Activated T-helper 1 cell treated with anti-CD3 and anti-CD28 coated beads, Interleukin-12 subunit alpha, Interleukin-12 subunit beta, Interleukin-2, Interleukin-4 antibody, amounts not matched to agents 30 ng/mL and 10 ng/mL and 1 ng/mL, durations not matched to agents 14 hours and 24 hours and 36 hours (primary cell): ENCODE measurements at regions not wholly inside any gene's neighbourhood (a gene's known extent, or its start where the extent isn't known, plus 50 kb on each side); places are given as distances from the start of the nearest gene placed in this dataset.

Experiments
- DNase-seq: peaks from one replicate; pipeline ENCODE4 v3.0.0; 2021; ENCODE audit warnings: low spot score
- H3K27ac Mint-ChIP-seq: one replicate; pipeline ENCODE4 v1.8.0; 2021; ENCODE audit warnings: mild to moderate bottlenecking, mixed read lengths
- H3K27me3 Mint-ChIP-seq: one replicate; pipeline ENCODE4 v1.8.0; 2022; ENCODE audit warnings: mild to moderate bottlenecking, moderate library complexity, mixed read lengths; ENCODE audit not compliant: insufficient read depth
- H3K36me3 Mint-ChIP-seq: one replicate; pipeline ENCODE4 v1.8.0; 2021; ENCODE audit warnings: low read depth, mixed read lengths
- H3K4me1 Mint-ChIP-seq: one replicate; pipeline ENCODE4 v1.8.0; 2021; ENCODE audit warnings: low read depth, mixed read lengths
- H3K4me3 Mint-ChIP-seq: one replicate; pipeline ENCODE4 v1.8.0; 2021; ENCODE audit warnings: mild to moderate bottlenecking, moderate library complexity, mixed read lengths
- H3K9me3 Mint-ChIP-seq: one replicate; pipeline ENCODE4 v1.8.0; 2021; ENCODE audit warnings: mixed read lengths
- intact Hi-C: fragments of 100-400 bp; cut with micrococcal nuclease; formaldehyde crosslinking; loops from one replicate; pipeline ENCODE4 v1.15.1; 2024

DNA sequence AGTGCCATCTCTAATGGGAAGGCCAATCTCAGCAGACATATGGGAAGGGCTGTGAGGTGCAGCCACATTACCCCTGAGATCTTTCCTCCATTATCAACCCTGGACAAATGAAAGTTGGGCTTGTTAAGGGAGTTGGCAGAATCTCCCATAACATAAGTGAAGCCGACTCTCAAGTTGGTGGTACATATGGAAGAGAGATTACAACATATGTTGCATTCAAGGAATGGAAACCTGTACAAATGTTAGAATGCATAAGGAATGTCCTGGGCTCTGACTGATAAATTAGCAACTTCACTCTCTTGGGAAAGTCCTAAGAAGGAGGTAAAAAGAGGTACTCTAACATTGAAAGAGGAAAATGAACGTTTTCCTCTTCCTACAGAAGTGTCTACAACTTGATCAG lies 288.7 kb downstream of the IL20RB start:
- peaks cover 4% of the 10 kb centered on the region for H3K9me3 Mint-ChIP-seq
- H3K4me1 Mint-ChIP-seq = no peaks in the 10 kb centered on the region
- H3K27ac Mint-ChIP-seq = no peak overlapping the region
- H3K4me3 Mint-ChIP-seq = no peak overlapping the region
- H3K36me3 Mint-ChIP-seq = no peaks in the 10 kb centered on the region
- peaks cover 1% of the 10 kb centered on the region for H3K27me3 Mint-ChIP-seq
- no peak for DNase-seq
- intact Hi-C loops = no loop called here

- Mint-ChIP-seq H3K9me3 (peaks cover 7% of the 10 kb centered on the region), H3K36me3 (no peaks in the 10 kb centered on the region), H3K4me1 (no peaks in the 10 kb centered on the region), H3K4me3 (no peak overlapping the region), H3K27me3 (peaks cover 1% of the 10 kb centered on the region), H3K27ac (no peak overlapping the region)
- no peak for DNase-seq
- intact Hi-C loops = no loop called here
Measured at GRCh38 chr3:137249311-137249940, 291.6 kb downstream of the IL20RB start.

- peaks cover 2% of the 10 kb centered on the region for H3K9me3 Mint-ChIP-seq
- no peaks in the 10 kb centered on the region for H3K36me3 Mint-ChIP-seq
- no peaks in the 10 kb centered on the region for H3K4me1 Mint-ChIP-seq
- intact Hi-C loops = no loop called here
- H3K4me3 Mint-ChIP-seq = no peak overlapping the region
- H3K27ac Mint-ChIP-seq = no peak overlapping the region
- no peaks in the 10 kb centered on the region for H3K27me3 Mint-ChIP-seq
- no peak for DNase-seq
Measured at GRCh38 chr3:137259089-137259488, 301.3 kb downstream of the IL20RB start.

GRCh38 chr3:137259701-137260100 lies 301.9 kb downstream of the IL20RB start:
- Mint-ChIP-seq H3K4me3 (no peak overlapping the region), H3K4me1 (no peaks in the 10 kb centered on the region)

GRCh38 chr3:137264071-137264820 lies 306.5 kb downstream of the IL20RB start:
- intact Hi-C loops = no loop called here
- H3K9me3 Mint-ChIP-seq = no peaks in the 10 kb centered on the region
- DNase-seq = no peak
- no peaks in the 10 kb centered on the region for H3K27me3 Mint-ChIP-seq
- H3K4me3 Mint-ChIP-seq = no peak overlapping the region
- H3K36me3 Mint-ChIP-seq = no peaks in the 10 kb centered on the region
- no peak overlapping the region for H3K27ac Mint-ChIP-seq
- no peaks in the 10 kb centered on the region for H3K4me1 Mint-ChIP-seq

More at GRCh38 chr3:137259701-137260100, 301.9 kb downstream of the IL20RB start:
- intact Hi-C loops = no loop called here
- DNase-seq = no peak
- no peaks in the 10 kb centered on the region for H3K27me3 Mint-ChIP-seq
- H3K27ac Mint-ChIP-seq = no peak overlapping the region
- H3K36me3 Mint-ChIP-seq = no peaks in the 10 kb centered on the region
- H3K9me3 Mint-ChIP-seq = no peaks in the 10 kb centered on the region

DNA sequence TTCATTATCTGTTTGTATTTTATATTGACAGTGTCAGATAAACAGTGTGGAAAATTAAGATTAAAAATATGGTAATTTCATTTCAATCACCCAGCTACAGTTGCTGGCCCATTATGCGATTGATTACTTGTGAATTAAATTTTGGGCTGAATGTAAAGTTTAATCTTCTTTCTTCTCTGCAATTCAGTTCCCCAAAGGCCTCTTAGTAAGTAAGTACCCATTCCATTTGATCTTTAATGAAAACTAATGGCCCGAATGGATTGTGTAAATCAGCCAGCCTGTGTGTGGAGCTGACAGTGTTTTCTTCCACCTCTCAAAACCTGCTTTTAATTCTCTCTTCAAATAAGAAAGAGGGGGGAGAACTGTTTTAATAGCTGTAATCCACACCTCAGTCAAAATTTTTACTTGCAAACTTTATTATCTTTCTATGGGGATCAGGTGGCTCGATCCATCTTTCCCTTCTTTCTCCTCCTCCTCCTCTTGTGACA lies 307.1 kb downstream of the IL20RB start:
- Mint-ChIP-seq H3K27me3 (no peaks in the 10 kb centered on the region), H3K9me3 (no peaks in the 10 kb centered on the region), H3K4me1 (no peaks in the 10 kb centered on the region), H3K4me3 (no peak overlapping the region), H3K36me3 (no peaks in the 10 kb centered on the region), H3K27ac (no peak overlapping the region)
- DNase-seq = no peak
- intact Hi-C loops = no loop called here

DNA sequence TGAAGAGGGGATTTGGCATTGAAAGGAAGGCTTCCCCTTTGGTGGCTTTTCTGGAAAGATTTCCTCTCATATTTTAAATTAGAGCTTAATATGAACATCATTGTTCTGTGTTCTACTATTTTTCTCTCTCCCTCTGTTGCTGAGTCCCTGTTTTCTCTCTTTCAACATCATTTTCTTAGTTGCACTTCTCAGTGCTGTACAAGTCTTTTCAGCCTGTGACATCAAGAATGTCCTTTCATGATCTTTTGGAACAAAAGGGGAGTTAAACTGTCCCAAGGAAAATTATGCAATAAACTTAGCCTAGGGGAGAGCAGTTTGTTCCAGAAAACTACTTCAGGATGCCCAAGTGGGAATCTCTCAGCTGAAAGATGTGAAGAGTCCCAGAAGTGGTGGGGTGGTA lies 325.1 kb downstream of the IL20RB start:
- Mint-ChIP-seq H3K9me3 (no peaks in the 10 kb centered on the region), H3K27ac (no peak overlapping the region), H3K4me3 (no peak overlapping the region), H3K27me3 (no peaks in the 10 kb centered on the region), H3K36me3 (no peaks in the 10 kb centered on the region), H3K4me1 (no peaks in the 10 kb centered on the region)
- no peak for DNase-seq
- intact Hi-C loops = no loop called here

GRCh38 chr3:137285924-137286323 lies 328.1 kb downstream of the IL20RB start:
- intact Hi-C loops = no loop called here
- no peak overlapping the region for H3K27ac Mint-ChIP-seq
- H3K4me3 Mint-ChIP-seq = no peak overlapping the region
- no peak for DNase-seq
- no peaks in the 10 kb centered on the region for H3K4me1 Mint-ChIP-seq
- no peaks in the 10 kb centered on the region for H3K27me3 Mint-ChIP-seq
- no peaks in the 10 kb centered on the region for H3K36me3 Mint-ChIP-seq
- H3K9me3 Mint-ChIP-seq = no peaks in the 10 kb centered on the region

DNA sequence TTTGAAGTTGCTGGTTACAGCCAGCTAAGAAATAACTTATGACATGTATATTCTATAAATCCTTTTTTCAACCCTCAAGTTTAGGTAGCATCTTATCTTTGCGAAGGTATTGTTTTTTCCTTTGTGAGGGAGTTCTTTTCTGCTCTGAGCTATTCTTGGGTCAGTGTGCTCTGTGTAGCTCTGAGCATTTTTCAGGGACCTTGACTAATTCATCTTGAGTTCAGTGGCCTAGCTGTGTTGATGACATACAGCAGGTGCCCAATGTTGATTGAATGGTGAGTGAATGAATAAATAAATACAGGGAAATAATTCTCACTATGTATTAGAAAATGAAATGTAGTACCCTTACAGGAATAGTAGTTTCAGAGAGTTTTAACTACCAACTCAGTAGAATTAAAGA lies 335.3 kb downstream of the IL20RB start:
- H3K9me3 Mint-ChIP-seq = no peaks in the 10 kb centered on the region
- no peaks in the 10 kb centered on the region for H3K27me3 Mint-ChIP-seq
- intact Hi-C loops = no loop called here
- H3K36me3 Mint-ChIP-seq = no peaks in the 10 kb centered on the region
- no peaks in the 10 kb centered on the region for H3K4me1 Mint-ChIP-seq
- no peak for DNase-seq
- no peak overlapping the region for H3K4me3 Mint-ChIP-seq
- no peak overlapping the region for H3K27ac Mint-ChIP-seq

DNA sequence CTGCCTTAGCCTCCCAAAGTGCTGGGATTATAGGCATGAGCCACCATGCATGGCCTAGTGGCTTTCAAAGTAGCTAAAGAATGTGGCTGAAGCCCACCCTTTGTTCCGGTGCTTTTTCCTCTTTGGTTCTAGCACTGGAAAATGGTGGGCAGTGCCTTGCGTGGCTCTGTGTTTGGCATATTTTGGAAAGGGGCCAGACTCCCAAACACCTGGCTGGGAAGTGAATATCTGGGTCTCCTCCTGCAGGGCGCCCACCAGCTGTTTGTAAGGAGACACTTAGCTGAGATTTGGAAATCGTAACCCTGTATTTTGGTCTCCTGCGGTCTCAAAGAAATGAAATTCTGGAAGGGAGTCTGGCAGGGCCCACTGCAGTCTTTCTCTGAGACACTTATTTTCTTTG lies 336.4 kb downstream of the IL20RB start:
- Mint-ChIP-seq H3K9me3 (no peaks in the 10 kb centered on the region), H3K4me1 (no peaks in the 10 kb centered on the region), H3K36me3 (no peaks in the 10 kb centered on the region), H3K27ac (no peak overlapping the region), H3K4me3 (no peak overlapping the region), H3K27me3 (no peaks in the 10 kb centered on the region)
- DNase-seq = no peak
- intact Hi-C loops = no loop called here

GRCh38 chr3:137294839-137295238 lies 337.1 kb downstream of the IL20RB start:
- H3K27ac Mint-ChIP-seq = no peak overlapping the region
- H3K36me3 Mint-ChIP-seq = no peaks in the 10 kb centered on the region
- intact Hi-C loops = no loop called here
- no peak overlapping the region for H3K4me3 Mint-ChIP-seq
- no peaks in the 10 kb centered on the region for H3K4me1 Mint-ChIP-seq
- no peaks in the 10 kb centered on the region for H3K27me3 Mint-ChIP-seq
- no peaks in the 10 kb centered on the region for H3K9me3 Mint-ChIP-seq
- no peak for DNase-seq

- Mint-ChIP-seq H3K27me3 (no peaks in the 10 kb centered on the region), H3K36me3 (no peaks in the 10 kb centered on the region), H3K9me3 (no peaks in the 10 kb centered on the region), H3K4me3 (no peak overlapping the region), H3K4me1 (no peaks in the 10 kb centered on the region), H3K27ac (no peak overlapping the region)
- intact Hi-C loops = no loop called here
- DNase-seq = no peak
Measured at GRCh38 chr3:137295336-137295735, 337.6 kb downstream of the IL20RB start.

DNA sequence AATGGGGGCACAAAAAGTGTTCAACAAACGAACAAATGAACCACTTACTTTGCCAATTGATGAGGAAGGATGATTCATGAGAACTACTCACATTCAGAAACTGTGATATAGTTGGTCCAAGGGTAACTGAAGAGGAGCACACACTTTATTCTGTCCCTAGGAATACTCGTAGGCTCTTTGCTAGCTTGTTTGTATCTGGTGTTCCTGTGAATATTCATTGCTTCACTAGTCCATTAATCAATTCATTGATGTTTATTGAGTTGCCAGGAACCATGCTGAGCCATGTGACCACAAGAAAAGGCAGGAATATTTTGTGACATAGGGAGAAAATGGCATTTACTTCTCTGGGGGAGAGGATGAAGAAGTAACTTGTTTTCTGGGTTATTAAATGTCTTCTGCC lies 338.3 kb downstream of the IL20RB start:
- Mint-ChIP-seq H3K27ac (no peak overlapping the region), H3K9me3 (no peaks in the 10 kb centered on the region), H3K4me3 (no peak overlapping the region), H3K4me1 (no peaks in the 10 kb centered on the region), H3K36me3 (no peaks in the 10 kb centered on the region), H3K27me3 (no peaks in the 10 kb centered on the region)
- no peak for DNase-seq
- intact Hi-C loops = no loop called here
